HG03457 (cell line): ENCODE measurements at regions not wholly inside any gene's neighbourhood (a gene's known extent, or its start where the extent isn't known, plus 50 kb on each side); places are given as distances from the start of the nearest gene placed in this dataset.
"Not testable (repeated sequence)": the region's sequence is repeated elsewhere in the genome, so short reads cannot be mapped to it uniquely, and the experiment has no call there.

Experiments
- ATAC-seq: cut with Tn5 transposase; IDR thresholded peaks from one replicate; pipeline ENCODE4 v1.9.1; 2021; ENCODE audit warnings: moderate number of reproducible peaks; ENCODE audit not compliant: unreplicated experiment

GRCh38 chr11:42674436-42674835, 637.4 kb upstream of the API5 start:
- ATAC-seq = no peak

GRCh38 chr11:42707541-42707940, 604.3 kb upstream of the API5 start:
- no peak for ATAC-seq

- ATAC-seq = no peak
Observed at GRCh38 chr11:42709216-42709615, 602.6 kb upstream of the API5 start.

DNA sequence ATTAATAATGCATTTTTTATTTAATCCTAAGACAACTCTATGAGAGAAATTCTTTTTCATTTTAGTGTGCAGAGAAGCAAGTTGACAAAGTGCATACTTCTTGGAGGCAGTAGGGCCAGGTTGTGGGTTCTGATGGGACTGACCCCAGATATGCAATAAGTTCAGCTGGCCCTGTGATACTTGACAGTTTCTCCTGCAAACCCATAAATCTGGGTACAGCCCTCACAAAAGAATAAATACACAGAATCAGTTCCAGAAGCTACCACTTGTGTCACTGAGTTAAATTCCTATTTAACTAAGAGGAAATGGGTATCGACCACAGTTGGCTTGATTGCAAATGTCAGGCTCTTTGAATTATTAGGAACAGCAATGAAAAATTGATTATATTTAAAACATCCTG, 598.5 kb upstream of the API5 start:
- ATAC-seq = no peak

DNA sequence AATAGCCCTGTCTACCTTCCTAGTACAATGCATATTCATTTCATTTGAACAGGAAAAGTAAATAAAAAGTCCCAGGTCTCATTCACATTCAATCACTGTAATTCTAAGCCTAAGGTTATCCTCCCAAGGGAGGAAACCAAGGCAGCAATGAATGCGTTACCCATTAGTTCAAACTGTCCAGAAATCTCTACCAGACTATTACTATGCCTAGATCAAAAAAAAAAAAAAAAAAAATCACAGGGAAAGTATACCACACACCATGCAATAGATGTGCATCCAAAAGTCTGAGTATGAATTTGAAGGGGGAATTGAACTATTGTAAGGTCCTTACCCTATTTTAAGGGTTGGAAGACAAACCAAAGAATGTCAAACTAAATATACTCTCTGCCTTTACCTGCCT, 598.0 kb upstream of the API5 start:
- ATAC-seq = no peak

DNA sequence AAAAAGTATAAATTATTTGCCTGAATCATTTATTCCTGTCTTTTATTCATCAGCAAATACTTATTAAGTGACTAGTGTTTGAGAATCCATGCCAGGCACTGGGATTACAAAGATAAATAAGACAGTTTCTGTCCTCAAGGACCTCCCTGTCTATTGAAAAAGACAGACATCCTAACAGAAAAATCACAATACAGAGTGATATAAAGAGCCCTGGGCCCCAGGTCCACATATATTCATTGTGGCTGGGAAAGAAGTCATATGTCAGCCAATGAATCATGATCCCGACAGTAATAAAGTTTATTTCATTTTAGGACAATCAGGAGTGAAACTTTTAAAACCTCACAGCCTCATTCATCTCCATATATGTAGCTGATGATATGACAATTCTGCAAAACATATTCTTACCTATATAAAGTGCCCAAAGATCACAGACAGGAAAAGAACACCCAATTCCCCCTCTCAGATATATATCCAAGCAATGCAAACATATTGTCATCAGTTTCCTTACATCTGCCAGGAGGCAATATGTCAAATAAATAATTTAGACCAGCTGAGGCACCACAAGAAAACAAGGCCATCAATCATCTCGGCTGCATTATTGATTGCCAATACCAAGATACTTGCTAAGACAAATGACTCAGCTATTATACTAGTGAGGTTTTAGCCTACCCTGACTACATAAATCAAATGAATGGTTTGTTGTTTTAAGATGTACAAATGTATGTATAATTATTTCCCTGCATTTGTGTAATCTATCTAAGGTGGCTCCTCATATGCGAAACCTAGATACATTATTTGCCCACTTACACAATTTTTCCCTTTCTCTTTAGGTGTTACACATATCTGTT, 590.9 kb upstream of the API5 start:
- ATAC-seq = no peak

GRCh38 chr11:42727879-42728278, 583.9 kb upstream of the API5 start:
- no peak for ATAC-seq

DNA sequence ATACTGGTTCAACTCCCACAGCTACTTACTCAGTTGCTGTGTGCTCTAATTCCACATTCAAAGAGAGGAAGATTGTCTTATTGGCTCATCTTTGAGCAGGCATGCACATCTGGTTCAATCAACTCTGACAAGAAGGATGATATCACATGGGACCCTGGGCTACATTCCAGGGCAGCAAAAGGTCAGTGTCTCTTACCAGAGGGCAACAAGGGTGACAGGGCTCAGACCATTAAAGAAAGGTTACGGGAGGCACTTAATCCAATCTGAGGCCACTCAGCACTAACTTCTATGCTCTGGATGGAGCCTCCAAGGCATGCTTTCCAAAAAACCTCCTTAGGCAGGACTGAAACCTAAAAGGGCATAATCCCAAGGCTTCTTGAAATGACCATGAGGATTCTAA, 549.4 kb upstream of the API5 start:
- no peak for ATAC-seq

DNA sequence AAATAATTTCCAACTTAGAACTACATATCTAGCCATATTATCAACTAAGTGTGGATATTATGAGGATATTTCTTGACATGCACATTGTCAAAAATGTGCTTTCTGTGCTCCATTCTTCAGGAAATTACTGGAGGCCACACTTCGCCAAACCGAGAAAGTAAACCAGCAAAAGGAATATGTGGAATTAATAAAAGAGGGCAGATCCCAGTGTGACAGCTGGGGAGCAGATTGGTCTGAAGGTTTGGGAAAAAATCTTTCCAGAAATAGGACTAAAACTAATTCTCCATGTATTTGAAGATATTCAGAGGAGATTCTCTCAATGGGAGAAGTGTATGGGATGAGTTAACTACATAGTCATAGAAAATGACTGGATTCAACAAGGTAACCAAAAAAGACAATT, 546.9 kb upstream of the API5 start:
- ATAC-seq = no peak

DNA sequence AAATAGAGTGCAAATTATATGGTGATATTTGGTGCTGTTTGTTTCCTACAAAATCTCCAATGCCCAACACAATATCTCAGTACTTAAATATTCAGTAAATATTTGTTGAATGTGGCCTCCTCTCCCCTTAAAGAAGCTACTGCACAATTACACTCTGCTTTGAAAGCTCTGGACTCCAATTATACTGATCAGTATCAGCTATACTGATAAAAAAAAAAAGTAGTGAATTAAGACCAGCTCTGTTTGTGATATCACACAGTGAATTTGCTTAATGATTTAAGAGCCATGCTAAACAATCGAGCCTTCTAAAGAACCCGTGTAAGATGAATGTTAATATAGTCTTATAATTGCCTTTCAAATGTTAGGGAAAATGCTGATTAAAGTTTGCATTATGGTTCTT, 543.2 kb upstream of the API5 start:
- no peak for ATAC-seq

GRCh38 chr11:42770444-42771065, 541.2 kb upstream of the API5 start:
- no peak for ATAC-seq

DNA sequence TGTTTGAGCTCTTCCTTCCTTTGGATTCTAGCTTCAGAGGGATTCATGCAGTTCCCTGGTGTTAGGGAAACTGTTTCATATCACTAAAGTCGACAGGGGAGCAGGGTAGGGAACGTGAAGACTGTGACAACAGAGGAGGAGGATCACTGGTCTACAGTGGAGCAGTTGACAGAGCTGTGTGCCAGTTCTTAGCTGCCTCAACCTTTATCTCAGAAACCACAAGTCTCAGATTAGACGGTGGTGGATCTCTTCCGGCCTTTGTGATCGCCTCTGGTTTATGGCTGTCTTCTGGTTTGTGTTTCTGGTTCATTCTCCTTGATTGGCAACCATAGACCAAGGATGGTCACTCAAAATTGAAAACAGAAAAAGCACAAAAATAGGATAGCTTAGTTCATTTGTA, 538.9 kb upstream of the API5 start:
- no peak for ATAC-seq

- no peak for ATAC-seq
Observed at GRCh38 chr11:42773729-42774128, 538.1 kb upstream of the API5 start.

DNA sequence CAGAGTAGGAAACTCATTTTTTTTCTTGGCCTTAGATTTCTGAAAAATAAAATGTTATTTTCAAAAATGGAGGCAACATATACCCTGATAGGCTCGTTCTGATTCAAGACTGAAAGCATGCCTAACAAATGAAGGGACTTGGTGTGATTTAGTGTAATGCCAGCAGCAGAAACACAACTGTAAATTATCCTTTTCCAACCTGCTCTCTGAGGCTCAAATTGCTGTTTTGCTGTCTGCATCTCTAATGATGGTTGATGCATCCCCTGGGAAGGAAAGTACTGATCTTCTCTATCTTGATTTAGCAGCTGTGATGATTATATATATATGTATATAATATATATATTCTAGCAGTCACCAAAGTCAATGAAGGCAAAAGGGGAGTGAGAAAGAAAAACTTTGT, 537.2 kb upstream of the API5 start:
- no peak for ATAC-seq

GRCh38 chr11:42777776-42778175, 534.0 kb upstream of the API5 start:
- no peak for ATAC-seq

- no peak for ATAC-seq
Observed at GRCh38 chr11:42778193-42778592, 533.6 kb upstream of the API5 start.

DNA sequence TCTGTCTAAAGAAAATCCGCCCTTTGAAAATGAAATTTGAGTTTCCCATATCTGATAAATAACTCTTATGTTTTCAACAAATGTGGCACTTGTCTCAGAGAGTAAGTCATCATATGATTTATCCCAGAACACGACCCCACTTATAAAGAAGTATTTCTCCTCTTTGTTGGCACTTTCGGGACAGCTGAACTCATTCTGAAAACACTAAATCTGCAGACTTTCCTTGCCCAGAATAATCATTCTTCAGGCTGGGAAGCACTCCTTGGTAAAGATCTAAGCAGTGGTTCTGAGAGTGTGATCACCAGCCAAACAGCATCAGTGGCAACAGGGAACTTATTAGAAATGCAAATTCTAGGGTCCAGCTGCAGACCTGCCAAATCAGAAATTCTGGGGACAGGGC, 532.2 kb upstream of the API5 start:
- ATAC-seq = no peak

GRCh38 chr11:42786981-42787380, 524.8 kb upstream of the API5 start:
- no peak for ATAC-seq

GRCh38 chr11:42795483-42795882, 516.3 kb upstream of the API5 start:
- not testable (repeated sequence) for ATAC-seq

- no peak for ATAC-seq
Observed at GRCh38 chr11:42800041-42800440, 511.8 kb upstream of the API5 start.

GRCh38 chr11:42802201-42802899, 509.4 kb upstream of the API5 start:
- no peak for ATAC-seq

DNA sequence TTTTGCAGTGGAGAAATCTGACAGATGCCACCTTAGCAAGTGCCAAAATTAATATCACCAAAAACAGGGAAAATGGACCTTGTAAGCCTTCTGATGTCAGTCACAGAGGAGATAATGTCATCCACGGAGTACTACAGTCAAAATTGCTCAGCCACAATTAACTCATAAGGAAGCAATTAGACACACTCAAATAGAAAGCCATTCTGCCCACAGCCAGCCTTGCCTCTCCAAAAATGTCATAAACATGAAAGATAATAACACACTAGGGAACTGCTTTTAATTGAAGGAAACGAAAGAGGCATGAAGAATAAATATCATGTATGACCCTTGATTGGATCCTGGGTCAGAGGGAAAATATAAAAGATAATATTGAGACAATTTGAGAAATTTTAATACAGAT, 505.6 kb upstream of the API5 start:
- no peak for ATAC-seq
